ENCODE measurements at regions not wholly inside any gene's neighbourhood (a gene's known extent, or its start where the extent isn't known, plus 50 kb on each side); places are given as distances from the start of the nearest gene placed in this dataset.

DNA sequence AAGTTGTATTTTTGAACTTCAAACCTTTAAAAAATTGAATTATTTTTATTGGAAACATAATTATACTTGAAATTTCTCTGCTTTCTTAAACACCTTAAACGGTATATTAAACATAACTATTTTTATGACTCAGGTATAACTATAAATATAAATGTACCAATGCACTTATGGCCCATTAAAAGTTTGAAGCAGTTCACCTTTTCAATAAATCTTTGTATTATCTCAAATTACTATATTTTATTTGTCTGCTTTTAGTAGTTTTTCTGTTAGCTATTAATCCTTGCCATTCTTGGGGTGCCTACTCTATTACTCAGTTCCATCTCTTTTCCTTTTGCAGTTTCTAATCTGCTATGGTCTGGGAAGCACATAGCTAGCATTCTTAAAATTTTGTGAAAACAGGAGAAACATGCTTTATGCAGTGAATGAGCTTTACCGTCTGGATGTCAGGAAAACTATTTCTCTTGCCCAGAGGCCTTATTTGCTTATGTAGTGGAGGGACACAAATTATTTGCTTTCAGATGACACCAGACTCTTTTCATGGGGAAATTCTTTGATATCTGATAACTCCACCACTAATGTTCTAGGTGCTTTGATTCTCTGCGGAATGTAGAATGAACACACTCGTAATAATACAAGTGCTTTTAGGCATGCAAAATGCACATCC is 378.9 kb upstream of the CITED2 start:
- intact Hi-C loops (cut with DNase I; ENCODE audit: low total_unique reads): no loop called here
- peaks cover 22% of the 10 kb centered on the region for H3K4me1 ChIP-seq

DNA sequence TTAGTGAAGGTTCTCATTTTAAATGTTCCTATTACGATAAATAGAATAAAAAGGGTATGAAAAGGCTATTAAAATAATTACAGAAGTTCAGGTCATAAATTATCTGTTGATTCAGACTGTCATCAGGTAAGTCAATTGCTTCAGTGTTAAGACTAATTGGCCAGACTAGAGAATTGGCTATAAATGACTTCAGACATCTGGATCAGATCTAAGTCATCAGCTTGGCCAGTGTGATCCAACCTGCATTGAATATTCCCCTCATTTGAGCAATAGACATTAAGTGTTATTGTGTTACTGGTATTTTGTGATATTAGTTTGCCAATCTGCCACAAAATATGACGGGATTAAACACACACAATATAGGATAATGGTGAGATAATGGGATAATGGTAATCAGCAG is 377.6 kb upstream of the CITED2 start:
- no peaks in the 10 kb centered on the region for H3K9me3 ChIP-seq
- WGBS, 2 donors: 89 to 96% methylated on average over 2 of the region's 2 CpGs
- no peaks in the 10 kb centered on the region for H3K27me3 ChIP-seq
- no peaks in the 10 kb centered on the region for H3K36me3 ChIP-seq (ENCODE audit: low read depth, missing control alignments)
- H3K27ac ChIP-seq: no peak overlapping the region
- TF ChIP-seq, protein P1, sequence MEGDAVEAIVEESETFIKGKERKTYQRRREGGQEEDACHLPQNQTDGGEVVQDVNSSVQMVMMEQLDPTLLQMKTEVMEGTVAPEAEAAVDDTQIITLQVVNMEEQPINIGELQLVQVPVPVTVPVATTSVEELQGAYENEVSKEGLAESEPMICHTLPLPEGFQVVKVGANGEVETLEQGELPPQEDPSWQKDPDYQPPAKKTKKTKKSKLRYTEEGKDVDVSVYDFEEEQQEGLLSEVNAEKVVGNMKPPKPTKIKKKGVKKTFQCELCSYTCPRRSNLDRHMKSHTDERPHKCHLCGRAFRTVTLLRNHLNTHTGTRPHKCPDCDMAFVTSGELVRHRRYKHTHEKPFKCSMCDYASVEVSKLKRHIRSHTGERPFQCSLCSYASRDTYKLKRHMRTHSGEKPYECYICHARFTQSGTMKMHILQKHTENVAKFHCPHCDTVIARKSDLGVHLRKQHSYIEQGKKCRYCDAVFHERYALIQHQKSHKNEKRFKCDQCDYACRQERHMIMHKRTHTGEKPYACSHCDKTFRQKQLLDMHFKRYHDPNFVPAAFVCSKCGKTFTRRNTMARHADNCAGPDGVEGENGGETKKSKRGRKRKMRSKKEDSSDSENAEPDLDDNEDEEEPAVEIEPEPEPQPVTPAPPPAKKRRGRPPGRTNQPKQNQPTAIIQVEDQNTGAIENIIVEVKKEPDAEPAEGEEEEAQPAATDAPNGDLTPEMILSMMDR (IDR thresholded peaks at IDR 0.05): no peak
- no peak for TF ChIP-seq POLR2A (IDR thresholded peaks at IDR 0.05)
- intact Hi-C loops (cut with DNase I; ENCODE audit: low total_unique reads): no loop called here
- DNase-seq: no peak
- H3K4me3 ChIP-seq: no peak overlapping the region
- H3K4me1 ChIP-seq: peaks cover 18% of the 10 kb centered on the region

More for the DNA sequence above, 378.9 kb upstream of the CITED2 start:
- Histone ChIP-seq H3K27me3 (no peaks in the 10 kb centered on the region), H3K36me3 (ENCODE audit: low read depth, missing control alignments) (no peaks in the 10 kb centered on the region), H3K27ac (no peak overlapping the region), H3K4me3 (no peak overlapping the region), H3K9me3 (no peaks in the 10 kb centered on the region)
- 63 to 68% methylated on average over 4 of the region's 4 CpGs for WGBS, 2 donors
- TF ChIP-seq, protein P1 (IDR thresholded peaks at IDR 0.05): no peak
- no peak for TF ChIP-seq POLR2A (IDR thresholded peaks at IDR 0.05)
- no peak for DNase-seq

DNA sequence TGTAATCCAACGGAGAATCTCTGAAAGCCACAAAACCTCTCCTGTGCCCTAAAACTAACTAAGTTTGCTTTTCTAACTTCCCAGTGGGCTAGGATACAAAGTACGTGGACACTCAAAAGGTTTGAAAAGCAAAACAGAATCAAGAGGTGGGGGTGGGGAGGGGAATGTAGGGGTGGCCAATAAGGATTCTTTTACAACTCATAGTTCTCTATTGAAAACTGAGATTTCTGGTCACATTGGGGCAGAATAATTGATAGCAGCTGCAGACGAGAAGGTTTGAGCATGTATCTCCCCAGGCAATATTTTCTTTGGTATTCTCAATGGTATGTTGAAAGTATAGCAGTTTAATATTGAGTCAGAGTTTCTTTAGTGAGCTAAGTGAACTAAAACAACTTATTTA is 376.7 kb upstream of the CITED2 start:
- no peak for DNase-seq
- Histone ChIP-seq H3K4me3 (no peak overlapping the region), H3K27me3 (no peaks in the 10 kb centered on the region), H3K4me1 (peaks cover 18% of the 10 kb centered on the region), H3K27ac (no peak overlapping the region), H3K36me3 (ENCODE audit: low read depth, missing control alignments) (no peaks in the 10 kb centered on the region), H3K9me3 (no peaks in the 10 kb centered on the region)
- 91 to 92% methylated on average over 3 of the region's 3 CpGs for WGBS, 2 donors
- TF ChIP-seq POLR2A (IDR thresholded peaks at IDR 0.05): no peak
- TF ChIP-seq, protein P1 (IDR thresholded peaks at IDR 0.05): no peak
- intact Hi-C loops (cut with DNase I; ENCODE audit: low total_unique reads): no loop called here

DNA sequence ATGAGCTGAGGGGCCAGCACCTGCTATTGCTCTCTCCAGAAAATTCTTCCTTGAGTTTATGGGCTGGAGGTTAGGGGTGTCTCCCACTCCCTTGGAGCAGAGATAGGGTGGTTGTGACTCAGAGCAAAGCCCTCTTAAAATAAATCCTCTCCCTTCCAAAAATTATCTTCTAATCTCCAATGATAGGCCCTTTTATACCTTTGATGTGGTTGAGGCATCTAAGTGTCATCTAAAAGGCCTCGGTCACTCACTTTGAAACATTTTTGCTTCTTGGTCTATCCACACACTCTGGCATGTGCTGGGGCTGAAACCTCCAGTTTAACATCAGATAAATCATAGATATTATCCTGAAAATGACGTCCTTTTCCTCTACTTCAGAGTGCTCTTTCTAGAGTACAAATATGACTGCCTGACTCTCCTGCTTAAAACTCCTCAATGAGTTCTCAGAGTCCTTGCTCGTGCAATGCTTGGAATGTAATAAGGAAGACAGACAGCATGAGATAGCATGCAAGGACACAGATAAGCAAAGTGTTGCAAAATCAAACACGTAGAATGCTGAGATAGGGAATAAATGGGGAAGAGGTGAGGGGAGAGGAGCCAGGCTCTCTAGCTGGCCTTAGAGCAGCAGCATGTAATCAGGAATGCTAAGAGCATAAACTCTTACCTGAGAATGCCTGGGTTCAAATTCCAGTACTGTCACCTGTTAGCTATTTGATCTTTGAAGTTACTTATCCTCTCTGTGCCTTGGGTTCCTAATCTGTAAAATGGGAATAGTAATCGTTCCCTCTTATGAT is 374.1 kb upstream of the CITED2 start:
- 46 to 59% methylated on average over 5 of the region's 5 CpGs for WGBS, 2 donors
- DNase-seq: peak; percentile 32
- intact Hi-C loops (cut with DNase I; ENCODE audit: low total_unique reads): no loop called here
- peaks cover 5% of the 10 kb centered on the region for H3K4me1 ChIP-seq
- H3K9me3 ChIP-seq: no peaks in the 10 kb centered on the region
- no peaks in the 10 kb centered on the region for H3K27me3 ChIP-seq
- no peak overlapping the region for H3K4me3 ChIP-seq
- H3K27ac ChIP-seq: peak overlapping the region; percentile 11 to 13
- no peaks in the 10 kb centered on the region for H3K36me3 ChIP-seq (ENCODE audit: low read depth, missing control alignments)
- TF ChIP-seq POLR2A (IDR thresholded peaks at IDR 0.05): no peak
- TF ChIP-seq, protein P1 (IDR thresholded peaks at IDR 0.05): no peak
